B cell (primary cell): ENCODE measurements at regions not wholly inside any gene's neighbourhood (a gene's known extent, or its start where the extent isn't known, plus 50 kb on each side); places are given as distances from the start of the nearest gene placed in this dataset.

Source experiments
- ATAC-seq: fragments of 200-7000 bp; cut with Tn5 transposase; one replicate; pipeline ENCODE4 v1.10.0; 2021; ENCODE audit warnings: low read depth, mild to moderate bottlenecking, moderate number of reproducible peaks, moderate library complexity
- CTCF ChIA-PET: fragments of 350-600 bp; sonication (Branson Sonifier 250); formaldehyde crosslinking; loops from one replicate; lab custom pipeline; 2021; ENCODE audit warnings: antibody characterized with exemption, inconsistent platforms; lab: Charles Lee
- POLR2A ChIA-PET: fragments of 350-600 bp; sonication (Branson Sonifier 250); formaldehyde crosslinking; loops from one replicate; lab custom pipeline; 2021; ENCODE audit warnings: antibody characterized with exemption; lab: Charles Lee
- DNase-seq: peaks from one replicate; pipeline ENCODE4 v3.0.0; 2013
- H2AFZ ChIP-seq: 2 replicates; pipeline ENCODE4 v1.6.1; 2012; ENCODE audit warnings: mild to moderate bottlenecking, low read depth, low read length; ENCODE audit not compliant: insufficient read depth, poor library complexity, severe bottlenecking
- H3K27ac ChIP-seq, 2 donors: 1 replicate in 1 of 2; 2 replicates in 1 of 2; pipeline ENCODE4 v1.5.1; 2012 to 2013; ENCODE audit warnings: low read length in 2 of 2, mild to moderate bottlenecking in 2 of 2, moderate library complexity in 1 of 2
- H3K27me3 ChIP-seq, 4 experiments: fragments of 200-600 bp in 1 of 4; sonication (generic) in 1 of 4; replicated peaks in 1 of 4; 1 replicate in 2 of 4; 2 replicates in 2 of 4; pipeline versions ENCODE4 v1.6.1 to v1.7.0; 2013 to 2016; ENCODE audit warnings: low read length in 3 of 4, mild to moderate bottlenecking in 2 of 4, mixed read lengths in 1 of 4, moderate library complexity in 1 of 4; ENCODE audit not compliant: insufficient read depth in 4 of 4, control insufficient read depth in 3 of 4; ENCODE audit errors: control extremely low read depth in 1 of 4
- H3K36me3 ChIP-seq, 2 experiments: replicated peaks in 1 of 2; 1 replicate in 1 of 2; 2 replicates in 1 of 2; pipeline versions ENCODE4 v1.6.1 to v1.7.1; 2013; ENCODE audit warnings: low read length in 1 of 2; ENCODE audit not compliant: insufficient read depth in 2 of 2, control insufficient read depth in 1 of 2; ENCODE audit errors: control extremely low read depth in 1 of 2, extremely low read depth in 1 of 2
- H3K4me1 ChIP-seq, 2 donors: fragments of 200-600 bp in 1 of 2; sonication (generic) in 1 of 2; 1 replicate in 1 of 2; 2 replicates in 1 of 2; pipeline versions ENCODE4 v1.5.1 to v1.6.1; 2013 to 2017; ENCODE audit warnings: low read length in 2 of 2; ENCODE audit not compliant: control insufficient read depth in 2 of 2, insufficient read depth in 2 of 2
- H3K4me2 ChIP-seq: replicated peaks from 2 replicates; pipeline ENCODE3; 2012; ENCODE audit warnings: mild to moderate bottlenecking, low read depth, low read length; ENCODE audit not compliant: poor library complexity, severe bottlenecking
- H3K4me3 ChIP-seq, 5 experiments: fragments of 200-600 bp in 1 of 5; sonication (generic) in 1 of 5; 1 replicate in 3 of 5; 2 replicates in 2 of 5; pipeline versions ENCODE4 v1.5.1 to v1.7.0; 2011 to 2016; ENCODE audit warnings: low read length in 4 of 5, mild to moderate bottlenecking in 4 of 5, low read depth in 2 of 5, control low read depth in 1 of 5, moderate library complexity in 1 of 5; ENCODE audit not compliant: insufficient read depth in 1 of 5; ENCODE audit errors: control extremely low read depth in 1 of 5, extremely low read depth in 1 of 5
- H3K79me2 ChIP-seq: fragments of 200-600 bp; sonication (generic); one replicate; pipeline ENCODE4 v1.6.0; 2016; ENCODE audit warnings: low read length; ENCODE audit not compliant: control insufficient read depth, insufficient read depth
- H3K9ac ChIP-seq: fragments of 200-600 bp; sonication (generic); 2 replicates; pipeline ENCODE4 v1.6.1; 2017; ENCODE audit warnings: mild to moderate bottlenecking, low read length, moderate library complexity
- H3K9me3 ChIP-seq, 3 donors: one replicate each; pipeline versions ENCODE4 v1.6.1 to v1.7.1; 2013; ENCODE audit warnings: low read length in 2 of 3; ENCODE audit not compliant: control insufficient read depth in 2 of 3, insufficient read depth in 1 of 3; ENCODE audit errors: control extremely low read depth in 1 of 3
- H4K20me1 ChIP-seq: 2 replicates; pipeline ENCODE4 v1.6.0; 2012; ENCODE audit warnings: mild to moderate bottlenecking, low read length; ENCODE audit not compliant: insufficient read depth, control insufficient read depth, poor library complexity, severe bottlenecking
- H3K27ac Mint-ChIP-seq: one replicate; pipeline ENCODE4 v1.8.0; 2021; ENCODE audit warnings: mixed read lengths
- H3K27me3 Mint-ChIP-seq: one replicate; pipeline ENCODE4 v1.8.0; 2021; ENCODE audit warnings: mixed read lengths
- H3K4me1 Mint-ChIP-seq: one replicate; pipeline ENCODE4 v1.8.0; 2021; ENCODE audit warnings: mixed read lengths
- H3K4me3 Mint-ChIP-seq: one replicate; pipeline ENCODE4 v1.8.0; 2021; ENCODE audit warnings: mixed read lengths
- H3K9me3 Mint-ChIP-seq: one replicate; pipeline ENCODE4 v1.8.0; 2022; ENCODE audit warnings: mixed read lengths; ENCODE audit not compliant: insufficient read depth
- CTCF ChIP-seq: fragments of 200-600 bp; IDR thresholded peaks from one replicate; pipeline ENCODE4 v1.8.0; 2022; ENCODE audit warnings: antibody characterized with exemption, mild to moderate bottlenecking
- EZH2 ChIP-seq: IDR thresholded peaks from 2 replicates; pipeline ENCODE4 v1.6.1; 2012; ENCODE audit warnings: borderline replicate concordance, low read depth, mild to moderate bottlenecking, moderate library complexity, low read length; ENCODE audit not compliant: insufficient read depth, poor library complexity, severe bottlenecking
- WGBS: methylation state at CpG from one replicate; pipeline ENCODE4 v1.1.5; 2013; ENCODE audit warnings: missing lambda C conversion rate; ENCODE audit not compliant: insufficient coverage; 5-methylcytosine and 5-hydroxymethylcytosine counted together
- intact Hi-C: fragments of 100-400 bp; cut with micrococcal nuclease; formaldehyde crosslinking; loops from one replicate; pipeline ENCODE4 v1.10.0; 2022

DNA sequence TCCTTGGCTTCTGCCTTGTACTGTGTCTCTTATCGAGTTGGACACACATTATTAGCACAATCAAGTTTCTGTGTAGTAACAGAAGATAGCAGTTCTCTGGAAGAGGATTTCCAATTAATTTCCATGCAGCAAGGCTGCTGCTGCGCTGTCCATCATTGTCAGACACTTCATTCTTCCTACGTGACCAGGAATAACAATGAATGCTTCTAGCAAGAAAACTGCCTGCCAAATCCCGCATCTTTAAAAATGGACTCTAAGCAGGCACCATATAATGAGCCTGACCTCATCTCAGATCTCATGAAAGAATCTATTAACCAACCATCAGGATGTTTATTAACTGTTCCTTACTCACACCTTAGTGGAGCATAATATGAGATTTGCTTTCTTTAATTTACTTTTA, 1067.7 kb upstream of the FAM98A start:
- no peak for ATAC-seq
- no peak for DNase-seq
- Histone ChIP-seq H3K79me2 (no peaks in the 10 kb centered on the region), H3K36me3 (no peaks in the 10 kb centered on the region), H3K4me3 (no peak overlapping the region), H3K27me3 (no peaks in the 10 kb centered on the region), H3K9ac (no peak overlapping the region), H3K9me3 (no peaks in the 10 kb centered on the region), H3K27ac (no peak overlapping the region), H3K4me2 (no peak overlapping the region), H2AFZ (no peak overlapping the region), H3K4me1 (no peaks in the 10 kb centered on the region), H4K20me1 (no peaks in the 10 kb centered on the region)
- no peak overlapping the region for H3K27ac Mint-ChIP-seq
- H3K9me3 Mint-ChIP-seq, result peaks cover 3% of the 10 kb centered on the region
- H3K4me1 Mint-ChIP-seq, result no peaks in the 10 kb centered on the region
- H3K27me3 Mint-ChIP-seq, result no peaks in the 10 kb centered on the region
- TF ChIP-seq CTCF (no peak), EZH2 (no peak)
- ChIA-PET POLR2A (no interaction called here), CTCF (no interaction called here)
- intact Hi-C loops, result no loop called here
- WGBS, result 94% methylated on average over 2 of the region's 4 CpGs
- H3K4me3 Mint-ChIP-seq, result no peak overlapping the region

GRCh38 chr2:34664266-34664665, 1065.2 kb upstream of the FAM98A start:
- WGBS, result 80% methylated on average over 1 of the region's 3 CpGs
- ChIA-PET CTCF (no interaction called here), POLR2A (no interaction called here)

More at GRCh38 chr2:34664266-34664665, 1065.2 kb upstream of the FAM98A start:
- no peaks in the 10 kb centered on the region for H3K9me3 ChIP-seq
- no peak overlapping the region for H3K4me2 ChIP-seq
- no peaks in the 10 kb centered on the region for H3K79me2 ChIP-seq
- H3K36me3 ChIP-seq, result no peaks in the 10 kb centered on the region
- no peak overlapping the region for H3K4me3 ChIP-seq
- intact Hi-C loops, result no loop called here
- H4K20me1 ChIP-seq, result no peaks in the 10 kb centered on the region
- no peak overlapping the region for H3K27ac ChIP-seq
- H2AFZ ChIP-seq, result no peak overlapping the region
- Mint-ChIP-seq H3K9me3 (no peaks in the 10 kb centered on the region), H3K4me3 (no peak overlapping the region), H3K27me3 (no peaks in the 10 kb centered on the region), H3K27ac (no peak overlapping the region), H3K4me1 (no peaks in the 10 kb centered on the region)
- DNase-seq, result no peak
- H3K4me1 ChIP-seq, result no peaks in the 10 kb centered on the region
- no peak for ATAC-seq
- H3K27me3 ChIP-seq, result no peaks in the 10 kb centered on the region
- TF ChIP-seq EZH2, result no peak
- TF ChIP-seq CTCF, result no peak
- no peak overlapping the region for H3K9ac ChIP-seq
